ENCODE measurements at regions not wholly inside any gene's neighbourhood (a gene's known extent, or its start where the extent isn't known, plus 50 kb on each side); places are given as distances from the start of the nearest gene placed in this dataset.

- no peak for DNase-seq (ENCODE audit: low read depth)
- no peak for TF ChIP-seq CTCF (IDR thresholded peaks at IDR 0.05; ENCODE audit: low read depth, low read length)
- TF ChIP-seq MAX (IDR thresholded peaks at IDR 0.05; ENCODE audit: low read depth, low read length), result no peak
- TF ChIP-seq MYC (IDR thresholded peaks at IDR 0.05; ENCODE audit: low read depth, low read length), result no peak
- H3K4me3 ChIP-seq (ENCODE audit: low read depth, low read length), result no peak overlapping the region
Measured at GRCh38 chr13:74703855-74704387, 569.7 kb upstream of the KLF12 start.

- no peak for DNase-seq (ENCODE audit: low read depth)
- TF ChIP-seq POLR2A (IDR thresholded peaks at IDR 0.05; ENCODE audit: extremely low read depth, insufficient read length), result no peak
- TF ChIP-seq CTCF (IDR thresholded peaks at IDR 0.05; ENCODE audit: low read depth, low read length), result no peak
- no peak for TF ChIP-seq MYC (IDR thresholded peaks at IDR 0.05; ENCODE audit: low read depth, low read length)
- TF ChIP-seq MAX (IDR thresholded peaks at IDR 0.05; ENCODE audit: low read depth, low read length), result no peak
- H3K4me3 ChIP-seq (ENCODE audit: low read depth, low read length), result no peak overlapping the region
Measured at GRCh38 chr13:74696148-74696922, 562.1 kb upstream of the KLF12 start.

- no peak for TF ChIP-seq MYC (IDR thresholded peaks at IDR 0.05; ENCODE audit: low read depth, low read length)
- no peak for TF ChIP-seq CTCF (IDR thresholded peaks at IDR 0.05; ENCODE audit: low read depth, low read length)
- no peak for TF ChIP-seq MAX (IDR thresholded peaks at IDR 0.05; ENCODE audit: low read depth, low read length)
- no peak for TF ChIP-seq POLR2A (IDR thresholded peaks at IDR 0.05; ENCODE audit: extremely low read depth, insufficient read length)
- no peak overlapping the region for H3K4me3 ChIP-seq (ENCODE audit: low read depth, low read length)
- DNase-seq (ENCODE audit: low read depth), result no peak
Measured at GRCh38 chr13:74695021-74695800, 561.0 kb upstream of the KLF12 start.

- no peak overlapping the region for H3K4me3 ChIP-seq (ENCODE audit: low read depth, low read length)
- DNase-seq (ENCODE audit: low read depth), result no peak
- TF ChIP-seq MYC (IDR thresholded peaks at IDR 0.05; ENCODE audit: low read depth, low read length) (no peak), CTCF (IDR thresholded peaks at IDR 0.05; ENCODE audit: low read depth, low read length) (no peak), POLR2A (IDR thresholded peaks at IDR 0.05; ENCODE audit: extremely low read depth, insufficient read length) (no peak), MAX (IDR thresholded peaks at IDR 0.05; ENCODE audit: low read depth, low read length) (no peak)
Measured at GRCh38 chr13:74687442-74688182, 553.4 kb upstream of the KLF12 start.

GRCh38 chr13:74683411-74683810 is 549.2 kb upstream of the KLF12 start:
- no peak overlapping the region for H3K4me3 ChIP-seq (ENCODE audit: low read depth, low read length)
- no peak for DNase-seq (ENCODE audit: low read depth)
- TF ChIP-seq CTCF (IDR thresholded peaks at IDR 0.05; ENCODE audit: low read depth, low read length) (no peak), MAX (IDR thresholded peaks at IDR 0.05; ENCODE audit: low read depth, low read length) (no peak), POLR2A (IDR thresholded peaks at IDR 0.05; ENCODE audit: extremely low read depth, insufficient read length) (no peak), MYC (IDR thresholded peaks at IDR 0.05; ENCODE audit: low read depth, low read length) (no peak)

Measured in NB4 (cell line).